Gastrocnemius medialis (tissue), 4 donors: ENCODE measurements at regions not wholly inside any gene's neighbourhood (a gene's known extent, or its start where the extent isn't known, plus 50 kb on each side); places are given as distances from the start of the nearest gene placed in this dataset.

ENCODE experiments used
- CTCF ChIP-seq, 5 experiments: fragments of 450-650 bp in 3 of 5; fragments of 200-600 bp in 2 of 5; sonication (generic) in 2 of 5; IDR thresholded peaks in 4 of 5; conservative IDR thresholded peaks in 1 of 5; 1 replicate in 4 of 5; 2 replicates in 1 of 5; pipeline ENCODE4 v1.5.1; 2016 to 2019; ENCODE audit warnings: antibody characterized with exemption in 5 of 5, mild to moderate bottlenecking in 3 of 5, moderate library complexity in 3 of 5
- POLR2A ChIP-seq, 2 donors: fragments of 450-650 bp; IDR thresholded peaks; one replicate each; pipeline ENCODE4 v1.6.1; 2017; ENCODE audit warnings: antibody characterized with exemption in 2 of 2, mild to moderate bottlenecking in 2 of 2, moderate library complexity in 2 of 2

- TF ChIP-seq CTCF (IDR thresholded peaks at IDR 0.05 in 4 of 5, conservative IDR thresholded peaks at IDR 0.05 in 1 of 5) (no peak), POLR2A (IDR thresholded peaks at IDR 0.05) (no peak)
Measured at GRCh38 chr22:49623176-49623575, 204.5 kb downstream of the BRD1 start.
